Heart right ventricle (tissue), 16 donors: ENCODE measurements at regions not wholly inside any gene's neighbourhood (a gene's known extent, or its start where the extent isn't known, plus 50 kb on each side); places are given as distances from the start of the nearest gene placed in this dataset.
"Not testable (repeated sequence)": the region's sequence is repeated elsewhere in the genome, so short reads cannot be mapped to it uniquely, and the experiment has no call there.

Experiments used
- ATAC-seq, 8 donors: fragments of 200-7000 bp; cut with Tn5 transposase; one replicate each; pipeline ENCODE4 v1.9.1; 2020; ENCODE audit warnings: mild to moderate bottlenecking in 8 of 8, moderate library complexity in 8 of 8, moderate number of reproducible peaks in 1 of 8
- DNase-seq, 2 donors: peaks; one replicate each; pipeline ENCODE4 v3.0.0-alpha.2; 2020
- H3K27ac ChIP-seq, 10 donors: fragments of 200-600 bp; sonication (generic) in 2 of 10; one replicate each; pipeline versions ENCODE4 v1.5.0 to v1.8.0; 2020 to 2022; ENCODE audit warnings: mild to moderate bottlenecking in 3 of 10
- H3K27me3 ChIP-seq, 7 donors: fragments of 200-600 bp; one replicate each; pipeline ENCODE4 v1.8.0; 2021 to 2022; ENCODE audit warnings: mild to moderate bottlenecking in 2 of 7
- H3K36me3 ChIP-seq, 9 donors: fragments of 200-600 bp; sonication (generic) in 1 of 9; one replicate each; pipeline versions ENCODE4 v1.5.0 to v1.8.0; 2020 to 2022; ENCODE audit warnings: mild to moderate bottlenecking in 2 of 9
- H3K4me1 ChIP-seq, 9 donors: fragments of 200-600 bp; sonication (generic) in 1 of 9; one replicate each; pipeline versions ENCODE4 v1.5.0 to v1.8.0; 2020 to 2022; ENCODE audit warnings: mild to moderate bottlenecking in 4 of 9
- H3K4me3 ChIP-seq, 10 donors: fragments of 200-600 bp; sonication (generic) in 2 of 10; one replicate each; pipeline versions ENCODE4 v1.5.0 to v1.8.0; 2020 to 2022; ENCODE audit warnings: mild to moderate bottlenecking in 7 of 10, moderate library complexity in 2 of 10
- H3K9me3 ChIP-seq, 11 donors: fragments of 200-600 bp in 10 of 11; sonication (generic) in 2 of 11; one replicate each; pipeline versions ENCODE4 v1.5.0 to v1.8.0; 2013 to 2022; ENCODE audit warnings: mild to moderate bottlenecking in 2 of 11, control low read depth in 1 of 11, moderate library complexity in 1 of 11
- WGBS, 2 donors: extraction: QIAGEN DNeasy Blood & Tissue Kit; methylation state at CpG; one replicate each; pipeline ENCODE4 v1.1.7; 2013; ENCODE audit warnings: inconsistent platforms in 1 of 2; 5-methylcytosine and 5-hydroxymethylcytosine counted together
- intact Hi-C, 10 donors: fragments of 100-400 bp; cut with DNase I; formaldehyde crosslinking; loops; one replicate each; pipeline versions ENCODE4 v1.11.1 to v1.14.2; 2022
- TF ChIP-seq, protein P1 (sequence below), 9 donors: fragments of 200-600 bp; sonication (generic) in 2 of 9; IDR thresholded peaks; one replicate each; pipeline versions ENCODE4 v1.5.0 to v1.8.0; 2021 to 2022; ENCODE audit warnings: antibody characterized with exemption in 9 of 9, mild to moderate bottlenecking in 5 of 9, moderate library complexity in 1 of 9
- donor health status: Arrhythmogenic right ventricular cardiomyopathy.
- donor health status: ischemic (EF 13 %, LVEDD 7.1; RV severe dilation, severe dysfunction).
- donor health status: healthy with polysubstance abuse.
- donor health status: DM: no; HTN: yes; CAD: no.
- donor health status: DM: no; HTN: no; CAD: no.
- donor health status: ischemic (EF 25% LVEDD 6.9; RV normal size, moderate dysfunction).
- donor health status: ischemic (EF 25% LVEDD 5.7; RV mildly dilated, moderate dysfunction).
- donor health status: healthy.
- donor health status: DM: yes; HTN: yes; CAD: no.
- donor health status: Ischemic cardiomyopathy.
- donor health status: ischemic (EF 35%, LVEDD 5.7; RV mildly dilated, moderate dysfunction).
- donor health status: nonischemic (EF 11% LVEDD 7.7; RV severe dilation, severe dysfunction).
- donor health status: DM: yes; HTN: yes; CAD: no.
- donor health status: PGD.
- donor health status: ischemic (EF 29% LVEDD 5.4; RV normal size, mild dysfunction).
- donor health status: nonischemic (EF 23%, LVEDD 6.1; RV moderate dilation, normal function).

DNA sequence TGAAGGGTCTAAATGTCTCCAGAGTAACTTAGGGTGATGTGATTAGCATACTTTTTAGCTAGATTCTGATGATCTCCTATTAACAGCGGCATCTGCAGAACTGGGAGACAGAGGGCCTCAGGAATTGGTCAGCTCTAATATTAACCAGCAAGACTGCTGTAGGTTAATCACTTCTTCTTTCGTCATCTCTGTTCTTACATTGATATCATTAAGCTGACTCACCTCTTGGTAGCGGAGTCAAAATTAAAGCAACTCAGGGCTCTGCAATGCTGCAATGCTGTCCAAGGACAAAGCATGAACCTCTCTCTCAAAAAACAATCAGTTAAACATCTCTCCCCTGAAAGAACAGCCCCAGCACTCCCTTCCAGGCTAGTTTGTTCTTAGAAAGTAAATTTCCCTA, 57.5 kb upstream of the TRA2B start:
- WGBS, 2 donors, result 86 to 92% methylated on average over 3 of the region's 3 CpGs
- Histone ChIP-seq H3K36me3 (no peaks in the 10 kb centered on the region), H3K9me3 (no peaks in the 10 kb centered on the region), H3K4me3 (no peak overlapping the region), H3K27ac (no peak overlapping the region), H3K4me1 (peaks cover 0 to 4% (median 0%) of the 10 kb centered on the region in 9 donors), H3K27me3 (no peaks in the 10 kb centered on the region)
- TF ChIP-seq, protein P1, sequence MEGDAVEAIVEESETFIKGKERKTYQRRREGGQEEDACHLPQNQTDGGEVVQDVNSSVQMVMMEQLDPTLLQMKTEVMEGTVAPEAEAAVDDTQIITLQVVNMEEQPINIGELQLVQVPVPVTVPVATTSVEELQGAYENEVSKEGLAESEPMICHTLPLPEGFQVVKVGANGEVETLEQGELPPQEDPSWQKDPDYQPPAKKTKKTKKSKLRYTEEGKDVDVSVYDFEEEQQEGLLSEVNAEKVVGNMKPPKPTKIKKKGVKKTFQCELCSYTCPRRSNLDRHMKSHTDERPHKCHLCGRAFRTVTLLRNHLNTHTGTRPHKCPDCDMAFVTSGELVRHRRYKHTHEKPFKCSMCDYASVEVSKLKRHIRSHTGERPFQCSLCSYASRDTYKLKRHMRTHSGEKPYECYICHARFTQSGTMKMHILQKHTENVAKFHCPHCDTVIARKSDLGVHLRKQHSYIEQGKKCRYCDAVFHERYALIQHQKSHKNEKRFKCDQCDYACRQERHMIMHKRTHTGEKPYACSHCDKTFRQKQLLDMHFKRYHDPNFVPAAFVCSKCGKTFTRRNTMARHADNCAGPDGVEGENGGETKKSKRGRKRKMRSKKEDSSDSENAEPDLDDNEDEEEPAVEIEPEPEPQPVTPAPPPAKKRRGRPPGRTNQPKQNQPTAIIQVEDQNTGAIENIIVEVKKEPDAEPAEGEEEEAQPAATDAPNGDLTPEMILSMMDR (IDR thresholded peaks at IDR 0.05), result no peak
- DNase-seq (no peak), ATAC-seq (peak in 1 of 8 donors; percentile 59)
- intact Hi-C loops, result no loop called here

DNA sequence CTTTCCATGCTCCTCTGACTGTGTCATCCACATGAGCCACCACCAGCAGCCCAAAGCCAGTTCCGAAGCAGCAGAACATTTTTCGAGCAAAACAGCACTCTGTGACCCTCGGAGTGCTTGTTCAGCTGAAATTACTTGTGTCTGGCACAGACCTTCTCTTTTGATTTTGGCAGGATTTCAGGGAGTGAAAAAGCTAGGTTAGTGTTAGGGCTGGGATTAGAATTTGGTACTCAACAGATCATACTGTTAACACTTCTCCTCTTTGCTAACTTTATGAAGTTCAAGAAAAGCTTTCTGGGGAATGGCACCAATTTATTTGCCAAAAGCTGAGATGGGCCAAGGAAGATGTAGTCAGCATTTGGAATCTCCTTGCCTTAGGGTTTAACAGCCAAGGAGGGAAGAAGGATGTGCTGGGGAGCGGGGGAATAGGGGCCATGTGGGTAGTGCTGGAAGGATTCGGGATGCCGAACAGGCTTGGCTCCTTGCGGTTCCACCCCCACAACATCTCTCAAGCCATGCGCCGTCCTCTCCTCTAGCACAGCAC, 55.1 kb upstream of the TRA2B start:
- Histone ChIP-seq H3K9me3 (no peaks in the 10 kb centered on the region), H3K4me1 (peaks cover 0 to 4% (median 0%) of the 10 kb centered on the region in 9 donors), H3K36me3 (no peaks in the 10 kb centered on the region), H3K27me3 (no peaks in the 10 kb centered on the region), H3K4me3 (no peak overlapping the region), H3K27ac (no peak overlapping the region)
- TF ChIP-seq, protein P1 (IDR thresholded peaks at IDR 0.05), result no peak
- no peak for DNase-seq
- 58 to 68% methylated on average over 9 of the region's 9 CpGs for WGBS, 2 donors
- ATAC-seq, result peak in 4 of 8 donors; percentile 27 to 67 (median 44)
- intact Hi-C loops, result no loop called here

DNA sequence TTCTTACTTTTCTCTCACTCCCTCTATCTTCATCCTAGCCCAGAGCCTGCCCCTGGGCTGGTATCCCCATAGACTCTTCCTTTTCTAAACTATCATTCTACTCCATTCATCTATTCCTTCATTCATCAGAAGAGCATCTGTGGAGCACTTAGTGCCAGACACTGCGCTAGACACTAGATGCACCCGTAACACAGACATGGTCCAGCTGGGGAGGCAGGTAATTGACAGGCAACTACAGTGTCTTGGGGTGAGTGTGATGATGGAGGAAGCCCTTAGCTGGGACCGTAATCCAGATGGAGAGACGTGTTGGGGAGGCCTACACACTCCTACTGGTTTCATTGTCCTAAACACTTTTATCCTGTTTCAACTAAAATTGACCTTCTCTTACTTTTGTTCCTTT, 53.2 kb upstream of the TRA2B start:
- H3K27me3 ChIP-seq, H3K36me3 ChIP-seq, ATAC-seq, H3K4me3 ChIP-seq, intact Hi-C loops, H3K27ac ChIP-seq, H3K9me3 ChIP-seq, DNase-seq, H3K4me1 ChIP-seq: not testable (repeated sequence)
- WGBS, 2 donors, result 91 to 92% methylated on average over 3 of the region's 4 CpGs

DNA sequence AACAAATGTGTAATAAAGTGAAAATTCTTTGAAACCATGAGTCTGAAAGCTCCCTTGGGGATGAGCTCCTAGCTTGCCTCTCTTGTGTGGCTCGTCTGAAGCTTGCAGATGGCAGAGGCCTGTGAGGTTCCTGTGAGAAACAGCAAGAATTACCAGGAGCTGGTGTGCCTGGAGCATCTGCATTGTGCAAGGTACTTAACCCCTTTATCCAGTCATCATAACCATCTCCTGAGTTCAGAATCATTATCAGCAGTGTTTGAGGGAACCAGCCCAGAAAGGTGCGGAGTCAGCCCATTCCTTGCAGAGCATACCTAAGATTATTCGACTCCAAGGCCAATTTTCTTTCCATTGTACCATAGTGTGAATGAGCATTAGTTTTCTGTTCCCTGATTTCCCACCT, 51.7 kb upstream of the TRA2B start:
- TF ChIP-seq, protein P1 (IDR thresholded peaks at IDR 0.05), result no peak
- Histone ChIP-seq H3K27me3 (peaks cover 0 to 1% (median 0%) of the 10 kb centered on the region in 7 donors), H3K27ac (no peak overlapping the region), H3K9me3 (no peaks in the 10 kb centered on the region), H3K4me1 (no peaks in the 10 kb centered on the region), H3K4me3 (no peak overlapping the region), H3K36me3 (no peaks in the 10 kb centered on the region)
- 87 to 88% methylated on average over 3 of the region's 3 CpGs for WGBS, 2 donors
- intact Hi-C loops, result loop anchor here in 3 of 10 donors (5.0 to 10.0 kb wide), 4 partner anchors 253 to 548 kb away; no protein-coding TSS in a partner anchor
- no peak for ATAC-seq
- DNase-seq, result no peak

DNA sequence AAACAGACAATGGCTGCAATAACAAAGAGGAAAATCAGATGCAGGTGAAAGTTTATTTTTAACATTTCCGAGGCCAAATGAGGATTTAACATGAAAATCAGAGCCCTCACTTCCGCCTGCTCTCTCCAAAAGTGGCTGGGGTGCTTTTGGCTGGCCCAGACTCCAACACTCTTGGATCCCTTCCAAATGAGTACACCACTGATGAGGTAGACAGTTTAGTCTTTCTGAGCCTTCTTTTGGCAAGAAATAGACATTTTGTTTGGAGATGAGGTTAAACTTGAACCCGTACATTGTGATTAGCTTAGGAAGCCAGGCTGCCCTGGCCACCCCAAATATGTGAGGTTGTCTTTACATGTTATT, 51.0 kb upstream of the TRA2B start:
- 62 to 68% methylated on average over 3 of the region's 3 CpGs for WGBS, 2 donors
- Histone ChIP-seq H3K4me3 (no peak overlapping the region), H3K27ac (no peak overlapping the region), H3K36me3 (no peaks in the 10 kb centered on the region), H3K27me3 (peaks cover 0 to 6% (median 3%) of the 10 kb centered on the region in 7 donors), H3K4me1 (peaks cover 0 to 4% (median 3%) of the 10 kb centered on the region in 9 donors), H3K9me3 (no peaks in the 10 kb centered on the region)
- no peak for ATAC-seq
- no peak for DNase-seq
- intact Hi-C loops, result loop anchor here in 3 of 10 donors (5.0 to 10.0 kb wide), 4 partner anchors 254 to 549 kb away; no protein-coding TSS in a partner anchor
- TF ChIP-seq, protein P1 (IDR thresholded peaks at IDR 0.05), result no peak
